T47D (cell line): ENCODE measurements at regions not wholly inside any gene's neighbourhood (a gene's known extent, or its start where the extent isn't known, plus 50 kb on each side); places are given as distances from the start of the nearest gene placed in this dataset.
"Not testable (repeated sequence)": the region's sequence is repeated elsewhere in the genome, so short reads cannot be mapped to it uniquely, and the experiment has no call there.

Experiments
- DNase-seq, 2 experiments: peaks; one replicate each; pipeline versions ENCODE4 v3.0.0 to v3.0.0-alpha.2; 2011 to 2012; ENCODE audit warnings: low read depth in 1 of 2, low spot score in 1 of 2
- JUND ChIP-seq: IDR thresholded peaks from 2 replicates; pipeline ENCODE4 v1.6.1; 2012; ENCODE audit warnings: low read depth
- in situ Hi-C: cut with HindIII; loops from 2 replicates; pipeline ENCODE4 v1.10.0; 2016; ENCODE audit warnings: low sequenced_read_pairs, low pct_unique_long_range_greater_than_20kb

DNA sequence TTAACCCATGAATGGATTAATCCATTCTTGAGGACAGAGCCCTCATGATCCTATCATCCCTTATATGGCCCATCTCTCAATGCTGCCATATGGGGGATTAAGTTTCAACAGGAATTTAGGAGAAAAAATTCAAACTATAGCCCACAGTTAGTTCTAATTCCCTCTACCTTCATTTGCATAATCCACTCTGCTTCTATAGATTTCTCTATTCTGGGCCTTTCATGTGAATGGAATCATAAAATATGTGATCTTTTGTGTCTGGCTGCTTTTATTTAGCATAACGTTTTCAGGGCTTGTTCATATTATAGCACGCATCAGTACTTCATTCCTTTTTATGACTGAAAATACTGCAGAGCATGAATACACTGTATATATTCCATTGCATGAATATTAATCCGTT lies 55.4 kb downstream of the CTSL start:
- in situ Hi-C loops: no loop called here
- no peak for TF ChIP-seq JUND

DNA sequence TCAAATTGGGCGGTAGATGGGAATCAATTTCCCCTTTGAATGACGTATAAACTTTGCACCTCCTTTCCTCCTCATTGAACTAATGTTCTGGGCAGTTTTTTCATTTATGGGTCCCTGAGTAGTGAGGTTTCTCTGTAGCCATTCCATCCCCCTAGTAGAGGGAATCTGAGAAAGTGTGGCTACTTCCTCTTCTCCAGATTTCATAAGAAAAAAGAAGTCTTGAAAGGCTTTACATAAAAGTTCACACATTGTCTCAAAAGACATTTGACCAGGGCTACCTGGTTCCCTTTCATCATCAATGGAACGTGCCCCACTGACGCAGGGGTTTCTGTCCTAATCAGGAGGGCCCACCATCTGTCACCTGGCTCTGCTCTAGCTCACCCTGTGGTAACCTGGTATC lies 57.3 kb downstream of the CTSL start:
- in situ Hi-C loops: no loop called here
- DNase-seq: no peak
- TF ChIP-seq JUND: no peak

More for the DNA sequence above, 55.4 kb downstream of the CTSL start:
- no peak for DNase-seq

DNA sequence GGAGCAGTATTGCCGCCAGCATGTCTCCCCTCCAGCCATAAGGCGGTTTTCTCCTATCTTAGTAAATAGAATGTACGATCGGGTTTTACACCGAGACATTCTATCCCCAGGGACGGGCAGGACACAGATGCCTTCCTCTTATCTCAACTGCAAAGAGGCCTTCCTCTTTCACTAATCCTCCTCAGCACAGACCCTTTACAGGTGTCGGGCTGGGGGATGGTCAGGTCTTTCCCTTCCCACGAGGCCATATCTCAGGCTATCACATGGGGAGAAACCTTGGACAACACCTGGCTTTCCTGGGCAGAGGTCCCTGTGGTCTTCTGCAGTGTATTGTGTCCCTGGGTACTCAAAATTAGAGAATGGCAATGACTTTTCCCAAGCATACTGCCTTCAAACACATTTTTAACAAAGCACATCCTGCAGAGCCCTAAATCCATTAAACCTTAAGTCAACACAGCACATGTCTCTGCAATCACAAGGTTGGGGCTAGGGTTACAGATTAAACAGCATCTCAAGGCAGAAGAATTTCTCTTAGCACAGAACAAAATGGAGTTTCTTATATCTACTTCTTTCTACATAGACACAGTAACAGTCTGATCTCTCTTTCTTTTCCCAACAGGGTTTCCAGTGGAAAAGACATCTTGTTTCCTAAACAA lies 59.5 kb downstream of the CTSL start:
- in situ Hi-C loops, DNase-seq: not testable (repeated sequence)

DNA sequence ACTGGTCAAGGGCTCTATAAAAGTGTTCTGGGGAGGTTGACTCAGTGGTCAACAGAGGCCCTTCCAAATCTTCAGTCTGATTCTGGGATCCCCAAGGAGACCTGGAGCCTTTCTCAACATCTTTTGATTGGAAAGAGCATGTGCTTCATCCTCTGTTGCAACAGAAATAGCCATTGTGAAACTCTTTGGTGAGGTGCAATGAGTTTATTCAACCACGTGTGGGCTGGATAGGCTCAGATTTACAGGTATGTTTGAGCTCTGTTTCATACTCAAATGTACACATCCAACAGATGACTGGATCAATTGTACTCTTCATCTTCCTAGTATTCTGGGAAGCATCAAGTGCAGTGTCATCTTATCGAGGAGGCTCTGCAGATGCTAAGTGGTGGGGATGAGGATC lies 60.5 kb downstream of the CTSL start:
- no peak for DNase-seq
- no peak for TF ChIP-seq JUND
- in situ Hi-C loops: no loop called here

DNA sequence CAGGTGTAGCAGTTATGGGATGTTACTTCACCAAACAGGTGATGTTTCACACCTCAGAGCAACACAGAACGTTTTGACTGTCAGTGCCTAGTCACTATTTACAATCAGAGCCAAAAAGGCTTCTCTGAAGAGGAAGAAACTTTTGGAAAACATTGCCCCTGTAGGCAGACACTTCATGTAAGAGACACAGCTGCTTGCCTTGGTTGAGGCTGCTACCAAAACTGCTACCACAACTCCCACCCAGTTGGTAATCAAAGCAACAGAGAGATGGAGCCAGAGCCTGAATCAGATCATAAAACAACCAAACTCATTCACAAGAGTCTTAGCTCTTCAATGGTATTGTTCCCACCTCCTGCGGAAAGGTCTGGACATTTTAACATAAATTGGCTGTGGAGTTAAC lies 61.0 kb downstream of the CTSL start:
- TF ChIP-seq JUND: no peak
- in situ Hi-C loops: no loop called here
- DNase-seq: no peak

DNA sequence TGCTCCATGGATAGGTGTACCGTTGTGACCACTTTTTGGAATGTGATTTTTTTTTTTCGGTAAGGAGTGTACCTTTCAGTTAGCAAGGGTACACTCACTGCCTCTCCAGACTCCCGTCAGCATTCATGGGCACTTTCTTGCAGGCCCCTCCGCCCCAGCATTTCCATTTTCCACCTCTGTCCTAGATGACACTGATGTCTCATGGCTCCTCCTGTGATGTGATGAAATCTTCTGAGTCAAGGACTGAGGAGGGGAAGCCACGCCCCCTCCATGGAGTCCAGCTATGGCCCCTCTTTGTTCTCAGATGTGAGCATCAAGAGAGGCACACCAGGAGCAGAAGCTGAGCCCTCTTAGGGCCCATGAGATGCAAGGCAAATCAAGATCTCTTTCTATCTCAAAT lies 61.8 kb downstream of the CTSL start:
- in situ Hi-C loops: no loop called here
- TF ChIP-seq JUND: no peak

DNA sequence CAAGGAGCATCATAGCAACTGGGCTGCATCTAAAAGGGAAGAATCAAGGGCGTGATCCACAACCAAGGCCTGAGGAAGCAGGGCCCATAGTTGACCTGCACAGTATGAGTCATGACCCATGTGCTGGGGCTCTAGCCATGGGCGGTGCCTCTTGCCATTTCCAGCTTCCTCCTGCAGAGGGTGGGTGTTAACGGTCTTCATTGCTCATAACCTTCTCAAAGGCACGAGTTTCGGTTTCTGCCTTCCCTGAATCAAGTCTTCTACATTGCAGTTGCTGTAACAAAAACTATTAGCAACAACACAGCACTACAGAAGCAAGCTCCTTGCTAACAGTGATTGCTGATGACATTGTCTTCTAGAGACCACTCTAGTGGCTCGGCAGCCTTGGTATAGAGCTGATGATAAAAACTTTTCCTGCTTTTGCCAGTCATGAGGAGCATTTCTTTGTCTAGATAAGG lies 66.9 kb downstream of the CTSL start:
- in situ Hi-C loops: no loop called here
- DNase-seq: no peak

More for the DNA sequence above, 61.8 kb downstream of the CTSL start:
- no peak for DNase-seq

DNA sequence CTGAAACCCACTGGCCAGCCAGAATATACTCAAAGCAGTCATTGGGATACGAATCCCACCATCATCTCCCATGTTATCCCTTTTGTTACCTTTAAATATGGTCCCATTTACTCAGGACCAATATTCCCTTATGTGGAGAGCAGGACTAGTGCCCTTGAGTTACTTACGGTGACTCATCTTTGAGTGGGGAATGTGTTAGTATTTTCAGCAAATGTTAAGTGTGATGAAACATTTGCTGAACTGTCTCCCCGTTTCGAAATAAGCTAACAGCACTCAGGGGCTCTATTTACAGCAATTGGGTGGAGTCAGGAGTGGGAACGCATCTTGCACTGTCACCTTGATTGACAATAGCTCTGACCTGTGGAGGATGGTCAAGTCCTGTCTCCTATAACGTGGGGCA lies 67.4 kb downstream of the CTSL start:
- no peak for DNase-seq

More for the DNA sequence above, 66.9 kb downstream of the CTSL start:
- TF ChIP-seq JUND: no peak

DNA sequence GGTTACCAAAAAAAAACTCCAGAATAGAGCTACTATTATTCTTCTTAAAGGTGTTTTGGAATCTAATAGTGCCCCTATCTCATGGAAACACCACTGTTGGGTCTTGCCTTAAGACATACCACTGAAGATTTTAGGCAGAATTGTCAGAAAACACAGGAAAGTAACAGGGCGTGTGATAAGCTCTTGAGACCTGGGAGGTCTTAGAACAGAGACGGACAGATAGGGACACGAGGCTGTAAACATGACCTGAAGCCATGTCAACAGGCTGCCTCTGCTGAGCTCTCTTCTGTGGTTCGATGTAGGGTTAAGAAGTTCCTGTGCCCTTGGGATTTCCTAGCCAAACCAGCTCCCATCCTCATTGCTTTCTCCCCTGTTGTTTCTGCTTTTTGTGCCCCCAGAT lies 69.3 kb downstream of the CTSL start:
- in situ Hi-C loops: no loop called here
- DNase-seq: no peak
- no peak for TF ChIP-seq JUND

More for the DNA sequence above, 67.4 kb downstream of the CTSL start:
- in situ Hi-C loops: no loop called here
- no peak for TF ChIP-seq JUND

DNA sequence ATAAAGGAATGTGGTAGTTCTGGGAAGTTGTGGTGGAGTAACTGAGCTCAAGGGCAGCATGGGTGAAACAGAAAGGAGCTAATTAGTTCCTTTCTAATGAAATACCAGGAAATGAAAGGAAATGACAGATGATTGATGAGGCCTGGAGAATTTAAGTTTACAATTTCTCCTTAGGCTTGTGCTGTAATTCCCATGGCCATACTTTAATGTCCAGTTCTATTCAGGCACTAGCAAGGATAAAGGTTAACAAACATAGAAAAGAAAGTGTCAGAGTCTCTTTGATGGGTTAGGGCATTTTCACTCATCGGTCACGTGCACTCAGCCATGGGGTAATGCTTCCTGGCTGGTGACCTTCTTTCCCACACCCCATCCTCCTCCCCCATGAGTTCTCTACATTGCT lies 70.3 kb downstream of the CTSL start:
- no peak for DNase-seq
- in situ Hi-C loops: no loop called here
- TF ChIP-seq JUND: no peak

DNA sequence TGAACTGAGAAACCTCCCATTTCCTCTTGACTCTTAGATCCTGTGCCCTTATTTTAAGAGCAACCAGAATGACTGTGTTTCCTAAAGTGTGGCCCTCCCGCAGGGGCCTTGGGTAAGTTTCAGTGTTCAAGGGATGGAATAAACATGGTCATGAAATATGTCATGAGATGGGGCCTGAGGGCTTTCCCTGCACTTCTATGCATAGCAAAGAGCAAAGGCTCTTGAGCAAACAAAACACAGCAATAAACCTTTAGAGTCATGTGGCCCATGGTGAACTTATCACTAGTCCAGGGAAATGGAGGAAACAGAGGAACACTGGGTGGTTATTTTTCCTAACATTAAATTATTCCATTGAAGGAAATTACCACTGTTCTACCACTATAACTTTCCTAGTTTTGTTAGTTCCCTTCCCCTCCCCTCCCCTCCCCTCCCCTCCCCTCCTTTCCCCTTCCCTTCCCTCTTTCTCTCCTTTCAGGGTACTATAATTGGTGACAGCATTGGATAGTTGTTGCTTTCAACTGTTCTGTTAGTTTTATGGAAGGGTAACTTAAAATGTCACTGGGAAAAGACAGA lies 72.4 kb downstream of the CTSL start:
- TF ChIP-seq JUND: no peak
- no peak for DNase-seq
- in situ Hi-C loops: no loop called here

DNA sequence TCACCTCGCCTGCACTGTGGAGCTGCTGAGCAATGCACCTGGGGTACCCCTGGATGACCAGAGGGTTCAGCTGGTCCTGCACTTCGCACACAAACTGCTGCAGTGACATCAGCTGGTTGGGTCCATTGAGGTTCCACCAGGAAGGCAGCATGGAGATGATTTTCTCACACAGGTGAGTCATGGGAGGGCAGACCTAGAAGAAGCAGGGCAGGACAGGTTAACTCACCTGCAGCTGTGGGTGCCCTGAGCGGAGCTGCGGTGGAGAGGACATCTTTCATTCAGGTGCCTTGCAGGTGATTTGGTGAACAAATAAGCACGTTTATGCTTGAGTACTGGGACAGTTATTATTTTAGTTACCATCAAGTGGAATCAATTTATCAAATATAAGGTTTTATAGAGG lies 73.6 kb downstream of the CTSL start:
- in situ Hi-C loops: no loop called here
- no peak for TF ChIP-seq JUND
- DNase-seq: no peak

DNA sequence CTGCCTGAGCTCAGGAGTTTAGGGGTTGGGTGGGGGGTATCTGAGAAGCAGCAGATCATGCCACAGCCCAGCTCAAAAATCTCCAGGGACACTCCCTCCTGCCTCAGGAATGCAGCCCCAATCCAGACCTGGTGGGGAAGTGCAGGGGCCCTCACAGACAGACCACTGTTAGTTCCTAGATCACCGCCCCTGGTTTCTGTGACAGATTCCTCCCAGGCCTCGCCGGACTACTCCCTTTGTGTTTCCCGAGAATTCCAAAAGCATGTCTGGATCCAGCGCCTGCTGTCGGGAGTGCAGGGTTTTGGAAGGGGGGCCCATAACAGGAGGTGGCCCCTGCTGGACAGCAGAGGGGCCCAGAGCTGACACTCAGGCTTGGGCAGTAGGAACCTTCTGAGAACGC lies 74.5 kb downstream of the CTSL start:
- in situ Hi-C loops: no loop called here
- no peak for TF ChIP-seq JUND
- DNase-seq: no peak

DNA sequence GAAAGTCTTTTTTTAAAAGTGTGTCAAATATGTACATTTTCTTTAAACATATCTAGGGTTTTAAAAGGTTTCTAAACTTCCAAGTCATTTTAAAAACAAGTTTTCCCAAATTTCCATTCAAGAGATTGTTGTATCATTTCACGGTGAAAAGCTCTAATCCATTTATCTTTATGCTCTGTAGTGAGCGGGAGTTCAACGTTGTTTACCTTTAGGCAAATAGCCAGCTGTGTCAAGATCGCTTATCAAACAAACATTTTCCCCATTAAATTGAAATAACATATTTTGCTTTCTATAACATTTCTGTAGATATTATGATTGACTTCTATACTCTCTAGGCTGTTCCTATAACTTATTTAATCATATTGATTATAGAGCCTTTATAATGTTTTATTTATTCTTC lies 75.1 kb downstream of the CTSL start:
- DNase-seq: no peak
- in situ Hi-C loops: no loop called here
- no peak for TF ChIP-seq JUND
